Transverse colon (tissue), 4 donors: ENCODE measurements at regions not wholly inside any gene's neighbourhood (a gene's known extent, or its start where the extent isn't known, plus 50 kb on each side); places are given as distances from the start of the nearest gene placed in this dataset.

ENCODE experiments used
- EP300 ChIP-seq: sonication (generic); formaldehyde crosslinking; IDR thresholded peaks from one replicate; pipeline ENCODE4 v1.6.1; 2017; ENCODE audit warnings: antibody characterized with exemption, low read depth
- POLR2A ChIP-seq: fragments of 450-650 bp; IDR thresholded peaks from one replicate; pipeline ENCODE4 v1.6.1; 2016; ENCODE audit warnings: antibody characterized with exemption, mild to moderate bottlenecking, moderate library complexity
- POLR2AphosphoS5 ChIP-seq, 3 donors: sonication (generic); formaldehyde crosslinking; IDR thresholded peaks; one replicate each; pipeline ENCODE4 v1.6.1; 2016; ENCODE audit warnings: antibody characterized with exemption in 3 of 3
- TF ChIP-seq, protein P1 (sequence below), 5 experiments: fragments of 200-600 bp in 3 of 5; fragments of 450-650 bp in 2 of 5; sonication (generic) in 3 of 5; IDR thresholded peaks; 1 replicate in 2 of 5; 2 replicates in 3 of 5; pipeline ENCODE4 v1.5.1; 2016 to 2017; ENCODE audit warnings: antibody characterized with exemption in 5 of 5, inconsistent platforms in 3 of 5, mild to moderate bottlenecking in 2 of 5, moderate library complexity in 1 of 5

DNA sequence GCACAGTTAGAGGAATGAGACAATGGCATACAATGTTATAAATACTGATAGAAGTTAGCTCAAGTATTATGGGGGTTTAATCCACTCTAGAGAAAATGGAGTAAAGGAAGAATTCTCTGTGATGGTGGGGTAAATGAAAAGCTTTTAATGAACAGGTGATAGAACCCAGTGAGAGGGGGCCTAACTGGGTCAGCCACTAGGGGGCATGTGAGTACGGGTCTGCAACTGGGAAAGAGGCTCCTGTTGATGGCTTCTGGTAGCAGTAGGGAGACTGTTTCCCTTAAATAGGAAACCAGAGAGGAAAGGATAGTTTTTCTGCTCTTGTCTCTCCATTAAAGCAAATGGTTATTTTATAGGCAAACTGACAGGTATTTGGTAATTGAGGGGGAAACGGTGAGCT is 132.8 kb upstream of the GPR101 start:
- TF ChIP-seq POLR2A (no peak), POLR2AphosphoS5 (IDR thresholded peaks at IDR 0.05) (no peak), EP300 (no peak)
- TF ChIP-seq, protein P1, sequence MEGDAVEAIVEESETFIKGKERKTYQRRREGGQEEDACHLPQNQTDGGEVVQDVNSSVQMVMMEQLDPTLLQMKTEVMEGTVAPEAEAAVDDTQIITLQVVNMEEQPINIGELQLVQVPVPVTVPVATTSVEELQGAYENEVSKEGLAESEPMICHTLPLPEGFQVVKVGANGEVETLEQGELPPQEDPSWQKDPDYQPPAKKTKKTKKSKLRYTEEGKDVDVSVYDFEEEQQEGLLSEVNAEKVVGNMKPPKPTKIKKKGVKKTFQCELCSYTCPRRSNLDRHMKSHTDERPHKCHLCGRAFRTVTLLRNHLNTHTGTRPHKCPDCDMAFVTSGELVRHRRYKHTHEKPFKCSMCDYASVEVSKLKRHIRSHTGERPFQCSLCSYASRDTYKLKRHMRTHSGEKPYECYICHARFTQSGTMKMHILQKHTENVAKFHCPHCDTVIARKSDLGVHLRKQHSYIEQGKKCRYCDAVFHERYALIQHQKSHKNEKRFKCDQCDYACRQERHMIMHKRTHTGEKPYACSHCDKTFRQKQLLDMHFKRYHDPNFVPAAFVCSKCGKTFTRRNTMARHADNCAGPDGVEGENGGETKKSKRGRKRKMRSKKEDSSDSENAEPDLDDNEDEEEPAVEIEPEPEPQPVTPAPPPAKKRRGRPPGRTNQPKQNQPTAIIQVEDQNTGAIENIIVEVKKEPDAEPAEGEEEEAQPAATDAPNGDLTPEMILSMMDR (IDR thresholded peaks at IDR 0.05): no peak
